H1 (cell line): ENCODE measurements at regions not wholly inside any gene's neighbourhood (a gene's known extent, or its start where the extent isn't known, plus 50 kb on each side); places are given as distances from the start of the nearest gene placed in this dataset.

ENCODE experiments used
- CTCF ChIA-PET: fragments of 300-600 bp; sonication (Branson Sonifier 250); formaldehyde crosslinking; loops from one replicate; lab custom pipeline; 2021; ENCODE audit not compliant: partially characterized antibody; lab: Charles Lee
- POLR2A ChIA-PET: fragments of 300-600 bp; sonication (Branson Sonifier 250); formaldehyde crosslinking; loops from one replicate; lab custom pipeline; 2021; ENCODE audit warnings: inconsistent platforms; ENCODE audit not compliant: partially characterized antibody; lab: Charles Lee
- DNase-seq, 2 experiments: peaks; one replicate each; pipeline versions ENCODE4 v3.0.0 to v3.0.0-alpha.2; 2010 to 2022; ENCODE audit warnings: low spot score in 2 of 2, low read depth in 1 of 2, mixed read lengths in 1 of 2
- FAIRE-seq: peaks from 2 replicates; lab custom pipeline; 2011; peaks lifted over from hg19 to GRCh38; lab: Jason Lieb, UNC
- H2AFZ ChIP-seq: 2 replicates; pipeline ENCODE4 v1.8.1; 2012; ENCODE audit warnings: low read length, inconsistent platforms
- H2AK5ac ChIP-seq: 2 replicates; pipeline ENCODE4 v1.6.1; 2013; ENCODE audit warnings: low read depth, low read length
- H2BK120ac ChIP-seq: replicated peaks from 2 replicates; pipeline ENCODE3; 2013; ENCODE audit warnings: low read depth, low read length, inconsistent platforms
- H2BK12ac ChIP-seq: 2 replicates; pipeline ENCODE4 v1.6.1; 2013; ENCODE audit warnings: low read depth, low read length
- H2BK15ac ChIP-seq: 2 replicates; pipeline ENCODE4 v1.6.1; 2013; ENCODE audit warnings: low read length
- H2BK20ac ChIP-seq: 2 replicates; pipeline ENCODE4 v1.6.1; 2013; ENCODE audit warnings: low read length
- H2BK5ac ChIP-seq: 2 replicates; pipeline ENCODE4 v1.6.1; 2013; ENCODE audit warnings: low read depth, low read length
- H3K14ac ChIP-seq: 2 replicates; pipeline ENCODE4 v1.6.1; 2013; ENCODE audit warnings: inconsistent platforms; ENCODE audit not compliant: insufficient read length
- H3K18ac ChIP-seq: 2 replicates; pipeline ENCODE4 v1.6.1; 2013; ENCODE audit warnings: low read length; ENCODE audit errors: extremely low read depth
- H3K23ac ChIP-seq: 2 replicates; pipeline ENCODE4 v1.6.1; 2013; ENCODE audit warnings: inconsistent platforms; ENCODE audit not compliant: insufficient read length
- H3K23me2 ChIP-seq: 2 replicates; pipeline ENCODE4 v1.6.1; 2013; ENCODE audit warnings: low read depth, low read length
- H3K27ac ChIP-seq: 2 replicates; pipeline ENCODE4 v1.6.1; 2011; ENCODE audit warnings: low read depth, low read length, inconsistent platforms
- H3K27me3 ChIP-seq, 4 experiments: replicated peaks in 1 of 4; 1 replicate in 1 of 4; 2 replicates in 3 of 4; pipeline versions ENCODE4 v1.6.1 to v1.8.1; 2011 to 2013; ENCODE audit warnings: low read length in 3 of 4, mild to moderate bottlenecking in 3 of 4, inconsistent platforms in 2 of 4, mixed read lengths in 2 of 4, moderate library complexity in 1 of 4; ENCODE audit not compliant: control insufficient read depth in 3 of 4, insufficient read depth in 3 of 4; ENCODE audit errors: extremely low read depth in 1 of 4
- H3K36me3 ChIP-seq, 4 experiments: 2 replicates each; pipeline versions ENCODE4 v1.6.1 to v1.8.1; 2011 to 2013; ENCODE audit warnings: mild to moderate bottlenecking in 4 of 4, low read length in 3 of 4, moderate library complexity in 2 of 4, control low read depth in 1 of 4, inconsistent platforms in 1 of 4; ENCODE audit not compliant: insufficient read depth in 4 of 4, control insufficient read depth in 2 of 4
- H3K4ac ChIP-seq: replicated peaks from 2 replicates; pipeline ENCODE3; 2013; ENCODE audit warnings: low read length, low read depth, mixed read lengths, inconsistent platforms; ENCODE audit not compliant: insufficient read length
- H3K4me1 ChIP-seq, 4 experiments: replicated peaks in 1 of 4; 1 replicate in 1 of 4; 2 replicates in 3 of 4; pipeline versions ENCODE4 v1.6.1 to v1.8.1; 2011 to 2013; ENCODE audit warnings: low read length in 3 of 4, inconsistent platforms in 2 of 4, mixed read lengths in 1 of 4; ENCODE audit not compliant: insufficient read depth in 4 of 4, control insufficient read depth in 3 of 4
- H3K4me2 ChIP-seq, 2 experiments: 2 replicates each; pipeline versions ENCODE4 v1.6.1 to v1.8.1; 2011 to 2013; ENCODE audit warnings: low read depth in 2 of 2, low read length in 2 of 2, control low read depth in 1 of 2, inconsistent platforms in 1 of 2, mild to moderate bottlenecking in 1 of 2; ENCODE audit not compliant: insufficient read depth in 1 of 2
- H3K4me3 ChIP-seq, 4 experiments: fragments of 200-600, 300-600 bp in 1 of 4; sonication (generic), shearing (Covaris generic), sonication (Bioruptor Twin) in 1 of 4; 2 replicates each; pipeline versions ENCODE4 v1.5.1 to v1.8.1; 2011 to 2016; ENCODE audit warnings: low read length in 4 of 4, low read depth in 3 of 4, control low read depth in 2 of 4, inconsistent platforms in 2 of 4, mild to moderate bottlenecking in 2 of 4, mixed read lengths in 1 of 4, moderate library complexity in 1 of 4; ENCODE audit not compliant: insufficient read depth in 2 of 4; ENCODE audit errors: extremely low read depth in 1 of 4
- H3K56ac ChIP-seq: replicated peaks from 2 replicates; pipeline ENCODE3; 2013; ENCODE audit warnings: low read depth, mild to moderate bottlenecking, mixed read lengths, low read length, inconsistent platforms; ENCODE audit not compliant: insufficient read length
- H3K79me1 ChIP-seq: 2 replicates; pipeline ENCODE4 v1.6.1; 2013; ENCODE audit warnings: low read depth, low read length, control low read depth
- H3K79me2 ChIP-seq, 2 experiments: 2 replicates each; pipeline versions ENCODE4 v1.6.1 to v1.8.1; 2012 to 2013; ENCODE audit warnings: low read length in 2 of 2, mild to moderate bottlenecking in 2 of 2, inconsistent platforms in 1 of 2; ENCODE audit not compliant: insufficient read depth in 2 of 2, control insufficient read depth in 1 of 2
- H3K9ac ChIP-seq, 4 experiments: replicated peaks in 1 of 4; 1 replicate in 1 of 4; 2 replicates in 3 of 4; pipeline versions ENCODE4 v1.6.1 to v1.8.1; 2011 to 2013; ENCODE audit warnings: low read depth in 3 of 4, low read length in 3 of 4, control low read depth in 2 of 4, mild to moderate bottlenecking in 2 of 4, moderate library complexity in 2 of 4, inconsistent platforms in 1 of 4; ENCODE audit errors: extremely low read depth in 1 of 4
- H3K9me3 ChIP-seq, 2 experiments: 2 replicates each; pipeline versions ENCODE4 v1.6.1 to v1.8.1; 2012 to 2013; ENCODE audit warnings: mild to moderate bottlenecking in 2 of 2, moderate library complexity in 2 of 2, control low read depth in 1 of 2, inconsistent platforms in 1 of 2, low read depth in 1 of 2, low read length in 1 of 2, mixed read lengths in 1 of 2; ENCODE audit not compliant: insufficient read depth in 2 of 2
- H4K20me1 ChIP-seq, 2 experiments: replicated peaks in 1 of 2; 2 replicates each; pipeline versions ENCODE3 to v1.8.1; 2011 to 2013; ENCODE audit warnings: inconsistent platforms in 2 of 2, low read length in 2 of 2, mild to moderate bottlenecking in 1 of 2; ENCODE audit not compliant: insufficient read depth in 2 of 2, control insufficient read depth in 1 of 2
- H4K5ac ChIP-seq: 2 replicates; pipeline ENCODE4 v1.6.1; 2013; ENCODE audit warnings: low read length, low read depth, mixed read lengths, inconsistent platforms; ENCODE audit not compliant: insufficient read length
- H4K8ac ChIP-seq: 2 replicates; pipeline ENCODE4 v1.8.0; 2013; ENCODE audit warnings: mild to moderate bottlenecking, moderate library complexity, low read length, inconsistent platforms; ENCODE audit not compliant: insufficient read depth; ENCODE audit errors: extremely low read depth
- H4K91ac ChIP-seq: replicated peaks from 2 replicates; pipeline ENCODE3; 2013; ENCODE audit warnings: low read length, mixed read lengths, inconsistent platforms; ENCODE audit not compliant: insufficient read length
- CREB1 ChIP-seq: IDR thresholded peaks from 2 replicates; pipeline ENCODE4 v1.6.1; 2012; ENCODE audit warnings: inconsistent platforms
- HDAC2 ChIP-seq, 2 experiments: fragments of 300-600 bp in 1 of 2; sonication (generic) in 1 of 2; IDR thresholded peaks; 2 replicates each; pipeline ENCODE4 v1.6.1; 2011 to 2012; ENCODE audit warnings: low read depth in 2 of 2, low read length in 2 of 2, mild to moderate bottlenecking in 2 of 2, moderate library complexity in 2 of 2, borderline replicate concordance in 1 of 2, inconsistent platforms in 1 of 2
- KDM1A ChIP-seq: fragments of 200-600, 300-600 bp; sonication (generic); IDR thresholded peaks from 2 replicates; pipeline ENCODE4 v1.7.1; 2016; ENCODE audit warnings: mild to moderate bottlenecking, low read length, borderline replicate concordance
- KDM4A ChIP-seq: IDR thresholded peaks from one replicate; pipeline ENCODE4 v1.7.1; 2012; ENCODE audit warnings: low read depth, mild to moderate bottlenecking, moderate library complexity, low read length, inconsistent platforms; ENCODE audit not compliant: severe bottlenecking
- KDM5A ChIP-seq: fragments of 200-600 bp; IDR thresholded peaks from 2 replicates; pipeline ENCODE4 v1.7.1; 2012; ENCODE audit warnings: mild to moderate bottlenecking, low read length, inconsistent platforms, mixed read lengths
- PHF8 ChIP-seq: fragments of 200-600 bp; sonication (generic); conservative IDR thresholded peaks from 2 replicates; pipeline ENCODE4 v1.7.1; 2012; ENCODE audit warnings: low read depth, mild to moderate bottlenecking, inconsistent platforms, low read length, moderate library complexity
- SP1 ChIP-seq: IDR thresholded peaks from 2 replicates; pipeline ENCODE4 v1.6.1; 2011; ENCODE audit warnings: low read depth, low read length
- ZNF274 ChIP-seq: IDR thresholded peaks from 2 replicates; pipeline ENCODE4 v1.7.0; 2012; ENCODE audit warnings: low read length, borderline replicate concordance; ENCODE audit errors: extremely low read depth
- WGBS, 2 experiments: shearing (Covaris generic) in 1 of 2; methylation state at CpG; one replicate each; pipeline versions ENCODE4 v1.1.6 to v1.1.7; 2013 to 2015; ENCODE audit warnings: low lambda C conversion rate in 2 of 2, mixed read lengths in 2 of 2, inconsistent platforms in 1 of 2, low coverage in 1 of 2, missing lambda C conversion rate in 1 of 2; ENCODE audit not compliant: insufficient replicate concordance in 2 of 2, insufficient coverage in 1 of 2, insufficient read length in 1 of 2; ENCODE audit errors: extremely low coverage in 1 of 2, missing lambda C conversion rate in 1 of 2; 5-methylcytosine and 5-hydroxymethylcytosine counted together
- TF ChIP-seq, protein P1 (sequence below): IDR thresholded peaks from 2 replicates; pipeline ENCODE4 v1.6.1; 2012; ENCODE audit warnings: inconsistent platforms
- TF ChIP-seq, protein P2 (sequence below), 3 experiments: IDR thresholded peaks; 1 replicate in 2 of 3; 2 replicates in 1 of 3; pipeline versions ENCODE4 v1.5.1 to v1.6.1; 2011; ENCODE audit warnings: low read length in 3 of 3, mild to moderate bottlenecking in 3 of 3, inconsistent platforms in 2 of 3, low read depth in 1 of 3, moderate library complexity in 1 of 3; ENCODE audit not compliant: insufficient read depth in 1 of 3; ENCODE audit errors: control extremely low read depth in 1 of 3

DNA sequence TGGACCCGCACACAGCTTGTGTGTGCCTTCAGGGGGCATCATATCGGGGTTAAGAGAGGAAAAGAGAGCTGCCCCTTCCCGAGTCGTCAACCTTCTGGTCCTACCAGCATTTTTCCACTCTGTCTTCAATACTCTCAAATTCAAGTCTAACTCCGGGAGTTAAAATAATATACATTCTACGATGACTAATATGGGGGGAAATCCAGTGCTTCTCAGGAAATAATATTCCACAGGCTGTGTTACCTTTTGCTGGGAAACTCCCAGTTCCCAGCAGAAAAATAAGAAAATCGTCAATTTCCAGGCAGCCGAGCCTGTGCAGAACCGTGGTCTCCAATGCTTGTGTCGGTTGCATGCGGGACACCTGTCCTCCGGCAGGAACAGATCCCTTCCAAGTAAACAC, 105.0 kb upstream of the FOXF1 start:
- H2BK20ac ChIP-seq, result no peak overlapping the region
- 88% methylated on average over 12 of the region's 12 CpGs; no CpG with 5 or more reads in 1 of the 2 experiments for WGBS, 2 experiments
- FAIRE-seq (no peak), DNase-seq (no peak)
- no peak overlapping the region for H3K9ac ChIP-seq
- no peak overlapping the region for H4K91ac ChIP-seq
- H3K9me3 ChIP-seq, result no peaks in the 10 kb centered on the region
- H3K18ac ChIP-seq, result no peak overlapping the region
- H3K27ac ChIP-seq, result no peak overlapping the region
- no peak overlapping the region for H3K4ac ChIP-seq
- H3K27me3 ChIP-seq, result no peaks in the 10 kb centered on the region
- H3K79me2 ChIP-seq, result no peaks in the 10 kb centered on the region
- H3K56ac ChIP-seq, result no peak overlapping the region
- no peak overlapping the region for H3K14ac ChIP-seq
- H2BK12ac ChIP-seq, result no peak overlapping the region
- no peak overlapping the region for H3K23ac ChIP-seq
- no peaks in the 10 kb centered on the region for H3K23me2 ChIP-seq
- no peaks in the 10 kb centered on the region for H4K20me1 ChIP-seq
- POLR2A ChIA-PET, result interaction anchor here (2.9 kb wide), 1 partner anchor 22 kb away, joined by 6 read pairs; no protein-coding TSS in a partner anchor
- no peak overlapping the region for H3K4me2 ChIP-seq
- CTCF ChIA-PET, result no interaction called here
- H4K8ac ChIP-seq, result no peak overlapping the region
- no peak overlapping the region for H2BK120ac ChIP-seq
- no peak overlapping the region for H4K5ac ChIP-seq
- no peak overlapping the region for H2BK5ac ChIP-seq
- peaks cover 0 to 4% (median 1%) of the 10 kb centered on the region in 4 experiments; a peak in 4 of 7 replicates for H3K4me1 ChIP-seq
- H2BK15ac ChIP-seq, result no peak overlapping the region
- no peaks in the 10 kb centered on the region for H3K36me3 ChIP-seq
- H3K79me1 ChIP-seq, result no peaks in the 10 kb centered on the region
- H3K4me3 ChIP-seq, result no peak overlapping the region
- no peak overlapping the region for H2AK5ac ChIP-seq
- no peak overlapping the region for H2AFZ ChIP-seq
- TF ChIP-seq ZNF274, result no peak
- no peak for TF ChIP-seq SP1
- TF ChIP-seq, protein P1, sequence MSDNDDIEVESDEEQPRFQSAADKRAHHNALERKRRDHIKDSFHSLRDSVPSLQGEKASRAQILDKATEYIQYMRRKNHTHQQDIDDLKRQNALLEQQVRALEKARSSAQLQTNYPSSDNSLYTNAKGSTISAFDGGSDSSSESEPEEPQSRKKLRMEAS, result no peak
- no peak for TF ChIP-seq KDM4A
- no peak for TF ChIP-seq KDM1A
- TF ChIP-seq CREB1, result no peak
- no peak for TF ChIP-seq HDAC2 (IDR thresholded peaks at IDR 0.05; ENCODE audit: borderline replicate concordance in 1 of 2, low read depth in 2 of 2, low read length in 2 of 2)
- TF ChIP-seq, protein P2, sequence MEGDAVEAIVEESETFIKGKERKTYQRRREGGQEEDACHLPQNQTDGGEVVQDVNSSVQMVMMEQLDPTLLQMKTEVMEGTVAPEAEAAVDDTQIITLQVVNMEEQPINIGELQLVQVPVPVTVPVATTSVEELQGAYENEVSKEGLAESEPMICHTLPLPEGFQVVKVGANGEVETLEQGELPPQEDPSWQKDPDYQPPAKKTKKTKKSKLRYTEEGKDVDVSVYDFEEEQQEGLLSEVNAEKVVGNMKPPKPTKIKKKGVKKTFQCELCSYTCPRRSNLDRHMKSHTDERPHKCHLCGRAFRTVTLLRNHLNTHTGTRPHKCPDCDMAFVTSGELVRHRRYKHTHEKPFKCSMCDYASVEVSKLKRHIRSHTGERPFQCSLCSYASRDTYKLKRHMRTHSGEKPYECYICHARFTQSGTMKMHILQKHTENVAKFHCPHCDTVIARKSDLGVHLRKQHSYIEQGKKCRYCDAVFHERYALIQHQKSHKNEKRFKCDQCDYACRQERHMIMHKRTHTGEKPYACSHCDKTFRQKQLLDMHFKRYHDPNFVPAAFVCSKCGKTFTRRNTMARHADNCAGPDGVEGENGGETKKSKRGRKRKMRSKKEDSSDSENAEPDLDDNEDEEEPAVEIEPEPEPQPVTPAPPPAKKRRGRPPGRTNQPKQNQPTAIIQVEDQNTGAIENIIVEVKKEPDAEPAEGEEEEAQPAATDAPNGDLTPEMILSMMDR (IDR thresholded peaks at IDR 0.05; ENCODE audit: control extremely low read depth in 1 of 3, insufficient read depth in 1 of 3, low read depth in 1 of 3, low read length in 3 of 3), result no peak
- no peak for TF ChIP-seq PHF8
- no peak for TF ChIP-seq KDM5A
